PC-3 (cell line): ENCODE measurements at regions not wholly inside any gene's neighbourhood (a gene's known extent, or its start where the extent isn't known, plus 50 kb on each side); places are given as distances from the start of the nearest gene placed in this dataset.

ENCODE experiments used
- ATAC-seq: fragments of 200-7000 bp; cut with Tn5 transposase; 2 replicates; pipeline ENCODE4 v1.9.1; 2020; ENCODE audit warnings: mild to moderate bottlenecking, moderate library complexity
- BruUV-seq: library from RNA; stranded (reverse); fragments of 400-500 nt; replicated peaks from 2 replicates; lab custom pipeline; 2021; lab: Mats Ljungman, UMichigan
- CTCF ChIA-PET: fragments of 300-600 bp; sonication (Branson Sonifier 250); formaldehyde crosslinking; loops from one replicate; lab custom pipeline; 2022; ENCODE audit warnings: antibody characterized with exemption; lab: Charles Lee
- POLR2A ChIA-PET: fragments of 300-600 bp; sonication (Branson Sonifier 250); formaldehyde crosslinking; loops from one replicate; lab custom pipeline; 2022; ENCODE audit warnings: antibody characterized with exemption; ENCODE audit not compliant: unreplicated experiment; lab: Charles Lee
- DNase-seq: peaks from one replicate; pipeline ENCODE4 v3.0.0-alpha.2; 2015
- H2AFZ ChIP-seq: fragments of 300-600 bp; sonication (generic); 2 replicates; pipeline ENCODE4 v1.6.0; 2016; ENCODE audit warnings: antibody characterized with exemption, low read length
- H3F3A ChIP-seq: fragments of 300-600 bp; sonication (generic); one replicate; pipeline ENCODE4 v1.6.0; 2017; ENCODE audit warnings: antibody characterized with exemption, low read length, control low read depth, mild to moderate bottlenecking; ENCODE audit not compliant: unreplicated experiment
- H3K27ac ChIP-seq: fragments of 300-600 bp; sonication (generic); 2 replicates; pipeline ENCODE4 v1.5.1; 2016; ENCODE audit warnings: mild to moderate bottlenecking, low read length
- H3K27me3 ChIP-seq: fragments of 300-600 bp; sonication (generic); 2 replicates; pipeline ENCODE4 v1.6.1; 2016; ENCODE audit warnings: low read length, mixed read lengths
- H3K36me3 ChIP-seq: fragments of 300-600 bp; sonication (generic); 2 replicates; pipeline ENCODE4 v1.6.1; 2016; ENCODE audit warnings: low read depth, mixed run types, low read length, mixed read lengths
- H3K4me1 ChIP-seq: fragments of 300-600 bp; sonication (generic); 2 replicates; pipeline ENCODE4 v1.5.1; 2016; ENCODE audit warnings: low read length; ENCODE audit not compliant: insufficient read depth
- H3K4me2 ChIP-seq: fragments of 300-600 bp; sonication (generic); 2 replicates; pipeline ENCODE4 v1.6.0; 2016; ENCODE audit warnings: low read length
- H3K4me3 ChIP-seq: fragments of 300-600 bp; sonication (generic); 2 replicates; pipeline ENCODE4 v1.5.1; 2016; ENCODE audit warnings: mild to moderate bottlenecking, low read length, mixed read lengths
- H3K79me2 ChIP-seq: fragments of 300-600 bp; sonication (generic); 2 replicates; pipeline ENCODE4 v1.6.1; 2017; ENCODE audit warnings: low read length, mixed read lengths
- H3K9ac ChIP-seq: fragments of 300-600 bp; sonication (generic); 2 replicates; pipeline ENCODE4 v1.6.0; 2016; ENCODE audit warnings: mild to moderate bottlenecking, low read length
- H3K9me2 ChIP-seq: fragments of 300-600 bp; sonication (generic); replicated peaks from 2 replicates; pipeline ENCODE4 v1.6.1; 2016; ENCODE audit warnings: mixed run types, low read length, mixed read lengths
- H3K9me3 ChIP-seq: fragments of 300-600 bp; sonication (generic); 2 replicates; pipeline ENCODE4 v1.6.1; 2016; ENCODE audit warnings: low read length, mixed read lengths
- H4K20me1 ChIP-seq: fragments of 300-600 bp; sonication (generic); 2 replicates; pipeline ENCODE4 v1.6.1; 2016; ENCODE audit warnings: low read length, mixed read lengths
- EZH2 ChIP-seq: fragments of 300-600 bp; sonication (generic); IDR thresholded peaks from one replicate; pipeline ENCODE4 v1.6.1; 2017; ENCODE audit warnings: antibody characterized with exemption, mild to moderate bottlenecking, low read length; ENCODE audit not compliant: unreplicated experiment
- EZH2phosphoT487 ChIP-seq: fragments of 300-600 bp; sonication (generic); IDR thresholded peaks from 2 replicates; pipeline ENCODE4 v1.6.1; 2018; ENCODE audit warnings: mild to moderate bottlenecking, antibody characterized with exemption, low read length, borderline replicate concordance
- intact Hi-C: fragments of 100-400 bp; cut with micrococcal nuclease; formaldehyde crosslinking; loops from 2 replicates; pipeline ENCODE4 v1.9.0; 2023
- TF ChIP-seq, protein P1 (sequence below): fragments of 300-600 bp; sonication (generic); conservative IDR thresholded peaks from 2 replicates; pipeline ENCODE4 v1.5.1; 2017; ENCODE audit warnings: antibody characterized with exemption, low read depth, mild to moderate bottlenecking, low read length

DNA sequence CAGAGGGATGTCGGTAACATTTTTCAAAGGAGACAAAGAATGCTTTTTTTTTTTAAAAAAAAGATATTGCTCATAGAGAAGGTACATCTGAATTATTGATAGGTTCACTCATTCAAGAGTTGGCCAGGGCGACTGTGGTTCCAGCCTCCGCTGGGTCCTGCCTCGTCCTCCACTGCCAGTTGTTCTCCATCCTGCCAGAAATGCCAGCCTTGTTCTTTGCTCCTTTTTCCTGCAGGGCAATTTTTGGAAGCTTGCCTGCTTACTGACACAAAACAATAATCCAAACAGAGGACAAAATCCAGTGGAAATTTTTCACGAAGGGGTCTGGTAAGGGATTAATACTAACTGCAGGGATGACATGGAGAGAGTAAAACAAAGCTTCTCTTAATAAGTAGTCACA, 1113.0 kb downstream of the CBLN2 start:
- CTCF ChIA-PET: no interaction called here
- H3K4me1 ChIP-seq: no peaks in the 10 kb centered on the region
- no peak overlapping the region for H3K4me2 ChIP-seq
- intact Hi-C loops: no loop called here
- POLR2A ChIA-PET: interaction anchor here (0.6 kb wide), 1 partner anchor 26 kb away, joined by 4 read pairs; no protein-coding TSS in a partner anchor
- H3K27me3 ChIP-seq: no peaks in the 10 kb centered on the region
- H2AFZ ChIP-seq: no peak overlapping the region
- no TSS peak for BruUV-seq
- no peaks in the 10 kb centered on the region for H3K9me2 ChIP-seq
- no peaks in the 10 kb centered on the region for H3K79me2 ChIP-seq
- H3K36me3 ChIP-seq: no peaks in the 10 kb centered on the region
- TF ChIP-seq, protein P1, sequence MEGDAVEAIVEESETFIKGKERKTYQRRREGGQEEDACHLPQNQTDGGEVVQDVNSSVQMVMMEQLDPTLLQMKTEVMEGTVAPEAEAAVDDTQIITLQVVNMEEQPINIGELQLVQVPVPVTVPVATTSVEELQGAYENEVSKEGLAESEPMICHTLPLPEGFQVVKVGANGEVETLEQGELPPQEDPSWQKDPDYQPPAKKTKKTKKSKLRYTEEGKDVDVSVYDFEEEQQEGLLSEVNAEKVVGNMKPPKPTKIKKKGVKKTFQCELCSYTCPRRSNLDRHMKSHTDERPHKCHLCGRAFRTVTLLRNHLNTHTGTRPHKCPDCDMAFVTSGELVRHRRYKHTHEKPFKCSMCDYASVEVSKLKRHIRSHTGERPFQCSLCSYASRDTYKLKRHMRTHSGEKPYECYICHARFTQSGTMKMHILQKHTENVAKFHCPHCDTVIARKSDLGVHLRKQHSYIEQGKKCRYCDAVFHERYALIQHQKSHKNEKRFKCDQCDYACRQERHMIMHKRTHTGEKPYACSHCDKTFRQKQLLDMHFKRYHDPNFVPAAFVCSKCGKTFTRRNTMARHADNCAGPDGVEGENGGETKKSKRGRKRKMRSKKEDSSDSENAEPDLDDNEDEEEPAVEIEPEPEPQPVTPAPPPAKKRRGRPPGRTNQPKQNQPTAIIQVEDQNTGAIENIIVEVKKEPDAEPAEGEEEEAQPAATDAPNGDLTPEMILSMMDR: no peak
- TF ChIP-seq EZH2phosphoT487 (no peak), EZH2 (no peak)
- no peaks in the 10 kb centered on the region for H3F3A ChIP-seq
- DNase-seq (no peak), ATAC-seq (no peak)
- H3K9ac ChIP-seq: no peak overlapping the region
- H3K4me3 ChIP-seq: no peak overlapping the region
- H3K9me3 ChIP-seq: no peaks in the 10 kb centered on the region
- H3K27ac ChIP-seq: no peak overlapping the region
- H4K20me1 ChIP-seq: no peaks in the 10 kb centered on the region

DNA sequence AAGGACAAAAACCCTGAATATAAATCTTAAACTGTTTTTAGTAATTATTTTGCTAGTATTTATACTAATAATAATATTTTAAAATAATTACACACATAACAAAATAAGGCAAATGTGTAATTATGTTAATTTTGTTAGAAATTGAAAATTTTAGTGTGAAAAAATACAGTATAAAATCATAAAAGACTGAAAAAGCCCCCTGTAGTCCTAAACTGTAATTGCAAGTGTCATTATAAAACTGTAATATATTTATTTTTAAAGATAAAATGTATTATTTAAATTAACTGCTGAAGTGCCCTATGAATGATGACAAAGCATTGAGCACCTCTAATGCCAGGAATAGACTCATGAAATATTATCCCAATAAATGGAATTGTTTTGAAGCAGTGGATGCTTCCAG, 1117.7 kb downstream of the CBLN2 start:
- Histone ChIP-seq H3K9ac (no peak overlapping the region), H3K9me3 (no peaks in the 10 kb centered on the region), H3F3A (no peaks in the 10 kb centered on the region), H3K36me3 (no peaks in the 10 kb centered on the region), H4K20me1 (no peaks in the 10 kb centered on the region), H3K79me2 (no peaks in the 10 kb centered on the region), H3K27me3 (no peaks in the 10 kb centered on the region), H3K4me1 (no peaks in the 10 kb centered on the region), H3K4me2 (no peak overlapping the region), H3K9me2 (no peaks in the 10 kb centered on the region), H3K27ac (no peak overlapping the region), H2AFZ (no peak overlapping the region), H3K4me3 (no peak overlapping the region)
- BruUV-seq: no TSS peak
- ATAC-seq (no peak), DNase-seq (no peak)
- TF ChIP-seq EZH2phosphoT487 (no peak), EZH2 (no peak)
- TF ChIP-seq, protein P1: no peak
- CTCF ChIA-PET: no interaction called here
- intact Hi-C loops: no loop called here
- POLR2A ChIA-PET: no interaction called here

DNA sequence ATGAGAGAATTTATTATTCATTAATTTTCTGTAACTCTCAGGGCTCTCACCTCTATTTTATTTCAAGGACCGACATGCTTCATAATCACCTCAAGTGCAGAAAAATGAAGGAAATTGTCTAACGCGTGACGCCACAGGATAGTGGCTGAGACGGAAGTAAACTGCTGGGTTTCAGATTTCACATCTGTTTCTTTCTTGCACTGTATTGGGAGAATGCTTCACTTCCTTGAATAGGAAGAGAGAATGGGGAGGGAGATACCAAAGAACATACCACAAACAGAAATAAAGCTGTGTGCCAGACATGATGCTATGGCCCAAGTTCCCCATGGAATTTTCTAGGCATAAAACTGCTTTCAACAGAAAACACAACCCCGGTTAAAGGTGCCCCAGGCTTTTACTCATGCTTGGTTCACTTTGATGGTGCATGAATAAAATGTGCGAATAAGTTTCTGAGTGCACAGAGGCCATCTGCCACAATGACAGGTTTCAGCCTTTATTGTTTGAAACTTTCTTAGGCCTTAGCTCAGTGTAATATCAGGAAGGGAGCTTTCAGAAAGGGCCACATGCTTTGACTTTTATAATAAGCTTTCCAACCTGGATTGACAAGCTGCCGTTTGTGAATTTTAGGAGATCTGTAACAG, 1116.4 kb downstream of the SOCS6 start:
- H3K27me3 ChIP-seq: no peaks in the 10 kb centered on the region
- CTCF ChIA-PET: no interaction called here
- TF ChIP-seq, protein P1: no peak
- TF ChIP-seq EZH2 (no peak), EZH2phosphoT487 (no peak)
- DNase-seq: no peak
- H3F3A ChIP-seq: no peaks in the 10 kb centered on the region
- no peak overlapping the region for H3K4me3 ChIP-seq
- POLR2A ChIA-PET: no interaction called here
- intact Hi-C loops: no loop called here
- H3K27ac ChIP-seq: no peak overlapping the region
- no TSS peak for BruUV-seq
- no peak overlapping the region for H2AFZ ChIP-seq
- H3K4me2 ChIP-seq: no peak overlapping the region
- no peaks in the 10 kb centered on the region for H3K4me1 ChIP-seq
- no peaks in the 10 kb centered on the region for H3K9me3 ChIP-seq
- no peak for ATAC-seq
- no peaks in the 10 kb centered on the region for H3K36me3 ChIP-seq
- H3K9me2 ChIP-seq: no peaks in the 10 kb centered on the region
- H4K20me1 ChIP-seq: no peaks in the 10 kb centered on the region
- H3K79me2 ChIP-seq: no peaks in the 10 kb centered on the region
- H3K9ac ChIP-seq: no peak overlapping the region
